ENCODE measurements at regions not wholly inside any gene's neighbourhood (a gene's known extent, or its start where the extent isn't known, plus 50 kb on each side); places are given as distances from the start of the nearest gene placed in this dataset.

GRCh38 chr5:66427139-66427442, 169.1 kb upstream of the MAST4 start:
- POLR2A ChIA-PET, result interaction anchor here (0.6 kb wide), 1 partner anchor 33 kb away, joined by 3 read pairs; no protein-coding TSS in a partner anchor

GRCh38 chr5:66436721-66437120, 159.5 kb upstream of the MAST4 start:
- DNase-seq (ENCODE audit: low spot score), result peak; percentile 30
- BruUV-seq (replicated peaks), result no TSS peak
- H4K20me1 ChIP-seq (ENCODE audit: insufficient read depth, low read length), result no peaks in the 10 kb centered on the region
- no peak overlapping the region for H3K4me3 ChIP-seq (ENCODE audit: low read depth, low read length, poor library complexity, severe bottlenecking)
- POLR2A ChIA-PET, result no interaction called here
- no peaks in the 10 kb centered on the region for H3K9me3 ChIP-seq (ENCODE audit: low read length)
- H2AFZ ChIP-seq (ENCODE audit: low read length), result no peak overlapping the region
- H3K4me1 ChIP-seq (ENCODE audit: insufficient read depth, low read length, poor library complexity, severe bottlenecking), result no peaks in the 10 kb centered on the region
- CTCF ChIA-PET (ENCODE audit: unreplicated experiment), result no interaction called here
- no peaks in the 10 kb centered on the region for H3K79me2 ChIP-seq (ENCODE audit: insufficient read depth, low read depth, low read length)
- no peak overlapping the region for H3K27ac ChIP-seq (ENCODE audit: low read depth, low read length, poor library complexity, severe bottlenecking)
- H3K9me2 ChIP-seq (ENCODE audit: insufficient read depth, low read length), result no peaks in the 10 kb centered on the region
- intact Hi-C loops (cut with micrococcal nuclease; ENCODE audit: unreplicated experiment), result no loop called here
- TF ChIP-seq CTCF (conservative IDR thresholded peaks at IDR 0.05; ENCODE audit: low read length) (peak; percentile 72), EZH2phosphoT487 (IDR thresholded peaks at IDR 0.05; ENCODE audit: borderline replicate concordance, low read depth, low read length) (no peak)
- H3K4me2 ChIP-seq (ENCODE audit: low read length), result no peak overlapping the region
- H3K36me3 ChIP-seq (ENCODE audit: insufficient read depth, low read length), result no peaks in the 10 kb centered on the region

More at GRCh38 chr5:66427139-66427442, 169.1 kb upstream of the MAST4 start:
- Histone ChIP-seq H4K20me1 (ENCODE audit: insufficient read depth, low read length) (no peaks in the 10 kb centered on the region), H3K27ac (ENCODE audit: low read depth, low read length, poor library complexity, severe bottlenecking) (no peak overlapping the region), H3K4me3 (ENCODE audit: low read depth, low read length, poor library complexity, severe bottlenecking) (no peak overlapping the region), H3K4me1 (ENCODE audit: insufficient read depth, low read length, poor library complexity, severe bottlenecking) (no peaks in the 10 kb centered on the region), H3K9me3 (ENCODE audit: low read length) (0 out of 2 replicates have a peak, but pooled peaks cover 7% of the 10 kb centered on the region), H2AFZ (ENCODE audit: low read length) (no peak overlapping the region), H3K9me2 (ENCODE audit: insufficient read depth, low read length) (no peaks in the 10 kb centered on the region), H3K4me2 (ENCODE audit: low read length) (no peak overlapping the region), H3K36me3 (ENCODE audit: insufficient read depth, low read length) (no peaks in the 10 kb centered on the region), H3K79me2 (ENCODE audit: insufficient read depth, low read depth, low read length) (no peaks in the 10 kb centered on the region)
- CTCF ChIA-PET (ENCODE audit: unreplicated experiment), result no interaction called here
- no peak for DNase-seq (ENCODE audit: low spot score)
- intact Hi-C loops (cut with micrococcal nuclease; ENCODE audit: unreplicated experiment), result no loop called here
- no TSS peak for BruUV-seq (replicated peaks)
- TF ChIP-seq EZH2phosphoT487 (IDR thresholded peaks at IDR 0.05; ENCODE audit: borderline replicate concordance, low read depth, low read length) (no peak), CTCF (conservative IDR thresholded peaks at IDR 0.05; ENCODE audit: low read length) (no peak)

- no peak overlapping the region for H3K4me3 ChIP-seq (ENCODE audit: low read depth, low read length, poor library complexity, severe bottlenecking)
- BruUV-seq (replicated peaks), result no TSS peak
- POLR2A ChIA-PET, result interaction anchor here (0.7 kb wide), 1 partner anchor 60 kb away, joined by 3 read pairs; no protein-coding TSS in a partner anchor
- H3K9me2 ChIP-seq (ENCODE audit: insufficient read depth, low read length), result no peaks in the 10 kb centered on the region
- no peak overlapping the region for H2AFZ ChIP-seq (ENCODE audit: low read length)
- H3K4me2 ChIP-seq (ENCODE audit: low read length), result no peak overlapping the region
- H3K27ac ChIP-seq (ENCODE audit: low read depth, low read length, poor library complexity, severe bottlenecking), result no peak overlapping the region
- CTCF ChIA-PET (ENCODE audit: unreplicated experiment), result no interaction called here
- no peaks in the 10 kb centered on the region for H3K36me3 ChIP-seq (ENCODE audit: insufficient read depth, low read length)
- intact Hi-C loops (cut with micrococcal nuclease; ENCODE audit: unreplicated experiment), result no loop called here
- no peaks in the 10 kb centered on the region for H3K9me3 ChIP-seq (ENCODE audit: low read length)
- no peak for DNase-seq (ENCODE audit: low spot score)
- TF ChIP-seq EZH2phosphoT487 (IDR thresholded peaks at IDR 0.05; ENCODE audit: borderline replicate concordance, low read depth, low read length), result no peak
- TF ChIP-seq CTCF (conservative IDR thresholded peaks at IDR 0.05; ENCODE audit: low read length), result no peak
- no peaks in the 10 kb centered on the region for H3K79me2 ChIP-seq (ENCODE audit: insufficient read depth, low read depth, low read length)
- no peaks in the 10 kb centered on the region for H3K4me1 ChIP-seq (ENCODE audit: insufficient read depth, low read length, poor library complexity, severe bottlenecking)
- H4K20me1 ChIP-seq (ENCODE audit: insufficient read depth, low read length), result no peaks in the 10 kb centered on the region
Measured at GRCh38 chr5:66438087-66438486, 158.1 kb upstream of the MAST4 start.
